ENCODE measurements at regions not wholly inside any gene's neighbourhood (a gene's known extent, or its start where the extent isn't known, plus 50 kb on each side); places are given as distances from the start of the nearest gene placed in this dataset.

DNA sequence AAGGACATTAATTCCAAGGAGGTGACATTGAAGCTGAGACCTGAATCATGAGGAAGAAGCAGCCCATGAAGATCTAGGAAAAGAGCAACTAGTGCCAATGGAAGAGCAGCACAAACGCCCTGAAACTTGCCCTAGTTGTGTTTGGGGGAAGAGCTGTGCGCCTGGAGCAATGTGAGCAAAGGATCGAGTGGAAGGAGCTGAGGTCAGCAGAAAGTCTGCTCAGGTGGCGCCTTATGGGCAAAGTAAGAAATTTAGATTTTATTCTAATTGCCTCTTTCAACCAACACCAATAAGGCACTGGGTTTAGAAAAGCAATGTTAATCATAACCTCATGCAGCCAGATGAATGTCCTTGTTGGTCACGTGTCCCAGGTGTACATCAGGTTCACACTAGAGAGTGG is 226.0 kb upstream of the THSD7B start:
- DNase-seq (ENCODE audit: extremely low spot score, unreplicated experiment), result no peak
- Mint-ChIP-seq H3K4me3 (ENCODE audit: unreplicated experiment) (no peak overlapping the region), H3K36me3 (ENCODE audit: unreplicated experiment) (no peaks in the 10 kb centered on the region), H3K9me3 (ENCODE audit: unreplicated experiment) (peaks cover 36% of the 10 kb centered on the region), H3K4me1 (ENCODE audit: unreplicated experiment) (no peaks in the 10 kb centered on the region), H3K27me3 (ENCODE audit: unreplicated experiment) (no peaks in the 10 kb centered on the region), H3K27ac (ENCODE audit: unreplicated experiment) (no peak overlapping the region)
- no peak for TF ChIP-seq CTCF (IDR thresholded peaks at IDR 0.05)

- no peaks in the 10 kb centered on the region for H3K36me3 Mint-ChIP-seq (ENCODE audit: unreplicated experiment)
- no peaks in the 10 kb centered on the region for H3K4me1 Mint-ChIP-seq (ENCODE audit: unreplicated experiment)
- TF ChIP-seq CTCF (IDR thresholded peaks at IDR 0.05), result no peak
- H3K27me3 Mint-ChIP-seq (ENCODE audit: unreplicated experiment), result no peaks in the 10 kb centered on the region
- DNase-seq (ENCODE audit: extremely low spot score, unreplicated experiment), result no peak
- H3K9me3 Mint-ChIP-seq (ENCODE audit: unreplicated experiment), result peaks cover 36% of the 10 kb centered on the region
- H3K27ac Mint-ChIP-seq (ENCODE audit: unreplicated experiment), result no peak overlapping the region
- H3K4me3 Mint-ChIP-seq (ENCODE audit: unreplicated experiment), result no peak overlapping the region
Observed at GRCh38 chr2:136538489-136538888, 226.9 kb upstream of the THSD7B start.

- DNase-seq (ENCODE audit: extremely low spot score, unreplicated experiment), result no peak
- H3K4me3 Mint-ChIP-seq (ENCODE audit: unreplicated experiment), result no peak overlapping the region
- peaks cover 48% of the 10 kb centered on the region for H3K9me3 Mint-ChIP-seq (ENCODE audit: unreplicated experiment)
- H3K4me1 Mint-ChIP-seq (ENCODE audit: unreplicated experiment), result no peaks in the 10 kb centered on the region
- no peak for TF ChIP-seq CTCF (IDR thresholded peaks at IDR 0.05)
- no peak overlapping the region for H3K27ac Mint-ChIP-seq (ENCODE audit: unreplicated experiment)
- H3K36me3 Mint-ChIP-seq (ENCODE audit: unreplicated experiment), result no peaks in the 10 kb centered on the region
- no peaks in the 10 kb centered on the region for H3K27me3 Mint-ChIP-seq (ENCODE audit: unreplicated experiment)
Observed at GRCh38 chr2:136534811-136535210, 230.5 kb upstream of the THSD7B start.

DNA sequence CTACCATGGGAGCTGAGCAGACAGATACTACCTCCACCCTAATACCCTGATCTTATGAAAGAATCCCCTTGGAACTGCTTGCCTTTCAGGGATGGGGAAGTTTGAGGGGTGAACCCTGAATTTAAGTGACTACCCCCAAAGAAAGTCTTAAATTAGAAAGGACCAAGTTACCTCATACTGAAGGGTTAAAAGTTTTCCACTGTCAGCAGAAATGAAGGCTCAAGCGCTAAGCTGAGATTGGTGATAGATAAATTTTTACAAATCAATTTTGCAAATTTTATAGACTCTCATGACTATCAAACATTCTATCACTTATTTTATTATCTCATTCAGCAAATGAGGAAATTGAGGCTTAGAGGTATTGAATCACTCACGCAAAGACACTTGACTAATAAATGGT is 233.2 kb upstream of the THSD7B start:
- no peak overlapping the region for H3K4me3 Mint-ChIP-seq (ENCODE audit: unreplicated experiment)

GRCh38 chr2:136531731-136532130 is 233.6 kb upstream of the THSD7B start:
- Mint-ChIP-seq H3K4me3 (ENCODE audit: unreplicated experiment) (no peak overlapping the region), H3K9me3 (ENCODE audit: unreplicated experiment) (peaks cover 38% of the 10 kb centered on the region), H3K36me3 (ENCODE audit: unreplicated experiment) (no peaks in the 10 kb centered on the region), H3K27ac (ENCODE audit: unreplicated experiment) (no peak overlapping the region), H3K4me1 (ENCODE audit: unreplicated experiment) (no peaks in the 10 kb centered on the region), H3K27me3 (ENCODE audit: unreplicated experiment) (no peaks in the 10 kb centered on the region)
- no peak for TF ChIP-seq CTCF (IDR thresholded peaks at IDR 0.05)
- DNase-seq (ENCODE audit: extremely low spot score, unreplicated experiment), result no peak

More for the DNA sequence above, 233.2 kb upstream of the THSD7B start:
- Mint-ChIP-seq H3K27ac (ENCODE audit: unreplicated experiment) (no peak overlapping the region), H3K36me3 (ENCODE audit: unreplicated experiment) (no peaks in the 10 kb centered on the region), H3K27me3 (ENCODE audit: unreplicated experiment) (no peaks in the 10 kb centered on the region), H3K4me1 (ENCODE audit: unreplicated experiment) (no peaks in the 10 kb centered on the region), H3K9me3 (ENCODE audit: unreplicated experiment) (peaks cover 41% of the 10 kb centered on the region)
- no peak for TF ChIP-seq CTCF (IDR thresholded peaks at IDR 0.05)
- DNase-seq (ENCODE audit: extremely low spot score, unreplicated experiment), result no peak
